Muscle of leg (tissue), 3 donors: ENCODE measurements at regions not wholly inside any gene's neighbourhood (a gene's known extent, or its start where the extent isn't known, plus 50 kb on each side); places are given as distances from the start of the nearest gene placed in this dataset.

Source experiments
- DNase-seq: peaks from one replicate; pipeline ENCODE4 v3.0.0; 2013
- H3K27ac ChIP-seq: one replicate; pipeline ENCODE4 v1.5.1; 2013; ENCODE audit warnings: mild to moderate bottlenecking, low read length, control low read depth
- H3K27me3 ChIP-seq: one replicate; pipeline ENCODE4 v1.6.1; 2013; ENCODE audit warnings: low read length; ENCODE audit not compliant: control insufficient read depth, insufficient read depth
- H3K36me3 ChIP-seq: one replicate; pipeline ENCODE4 v1.6.1; 2013; ENCODE audit warnings: low read length; ENCODE audit not compliant: control insufficient read depth, insufficient read depth
- H3K4me1 ChIP-seq: one replicate; pipeline ENCODE4 v1.6.1; 2013; ENCODE audit warnings: low read length; ENCODE audit not compliant: control insufficient read depth, insufficient read depth
- H3K4me3 ChIP-seq: one replicate; pipeline ENCODE4 v1.5.1; 2013; ENCODE audit warnings: low read length, control low read depth
- H3K9me3 ChIP-seq: replicated peaks from 2 replicates; pipeline ENCODE4 v1.6.1; 2013; ENCODE audit warnings: low read depth, low read length; ENCODE audit not compliant: control insufficient read depth
- WGBS: methylation state at CpG from one replicate; pipeline ENCODE4 v1.1.5; 2013; ENCODE audit warnings: missing lambda C conversion rate; ENCODE audit not compliant: insufficient coverage; 5-methylcytosine and 5-hydroxymethylcytosine counted together

DNA sequence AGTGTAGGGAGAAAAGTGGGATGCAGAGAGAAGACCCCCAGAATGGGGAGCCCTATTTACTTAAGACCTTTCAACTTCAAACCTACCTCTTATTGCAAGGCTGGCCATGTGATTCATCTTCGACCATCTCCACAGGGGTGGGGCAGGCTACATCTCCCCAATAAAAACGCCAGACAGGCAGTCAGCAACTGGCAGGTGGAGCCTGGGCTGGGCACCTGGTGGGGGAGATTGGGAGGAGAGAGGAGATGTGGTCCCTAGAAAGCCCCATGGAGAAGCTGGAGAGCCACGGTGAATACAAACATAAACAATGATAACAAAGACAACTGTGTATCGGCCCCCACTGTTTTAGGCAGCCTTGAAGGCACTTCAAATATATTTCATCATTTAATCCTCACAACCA lies 336.7 kb upstream of the PROX1 start:
- Histone ChIP-seq H3K4me1 (no peaks in the 10 kb centered on the region), H3K27ac (no peak overlapping the region), H3K9me3 (no peaks in the 10 kb centered on the region), H3K27me3 (peaks cover 2% of the 10 kb centered on the region), H3K4me3 (no peak overlapping the region), H3K36me3 (no peaks in the 10 kb centered on the region)
- no peak for DNase-seq
- no CpG with 5 or more reads among the region's 4 CpGs for WGBS

DNA sequence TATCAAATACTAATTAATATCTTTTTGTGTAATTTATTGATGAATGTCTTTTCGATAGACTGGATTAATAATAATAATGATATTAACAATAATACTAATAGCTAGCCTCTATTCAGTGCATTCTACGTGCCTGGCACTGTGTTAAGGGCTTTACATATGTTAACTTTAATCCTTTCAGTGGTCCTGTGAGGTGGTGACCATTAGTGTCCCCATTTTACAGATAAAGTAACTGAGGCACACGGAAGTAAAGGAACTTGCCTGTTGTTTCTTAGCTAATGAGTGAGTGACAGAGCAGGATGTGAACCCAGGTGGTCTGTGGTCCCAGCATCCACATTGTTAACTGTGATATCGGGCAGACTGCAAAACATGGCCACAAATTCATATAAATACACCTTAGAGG lies 335.7 kb upstream of the PROX1 start:
- no peaks in the 10 kb centered on the region for H3K36me3 ChIP-seq
- H3K27ac ChIP-seq = no peak overlapping the region
- H3K4me1 ChIP-seq = no peaks in the 10 kb centered on the region
- no peak overlapping the region for H3K4me3 ChIP-seq
- H3K9me3 ChIP-seq = no peaks in the 10 kb centered on the region
- peaks cover 2% of the 10 kb centered on the region for H3K27me3 ChIP-seq
- no CpG with 5 or more reads among the region's 4 CpGs for WGBS
- no peak for DNase-seq

DNA sequence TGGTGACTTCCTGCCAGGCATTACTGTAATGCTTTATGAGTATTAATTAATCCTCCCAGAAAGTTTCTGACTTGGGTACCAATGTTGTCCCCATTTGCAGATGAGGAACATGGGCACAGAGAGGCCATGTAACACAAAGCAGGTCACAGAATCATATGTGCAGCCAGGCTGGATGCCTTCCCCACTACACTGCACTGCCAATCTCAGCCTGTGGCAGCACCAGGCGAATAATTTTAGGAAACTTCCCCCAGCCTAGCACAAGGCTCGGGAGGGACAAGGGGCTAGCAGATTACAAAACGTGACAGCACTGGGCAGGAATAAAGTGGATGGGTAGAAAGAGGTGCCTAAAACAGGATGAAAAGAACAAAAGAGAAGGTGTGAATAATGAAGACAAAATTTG lies 331.7 kb upstream of the PROX1 start:
- Histone ChIP-seq H3K4me3 (no peak overlapping the region), H3K27me3 (no peaks in the 10 kb centered on the region), H3K9me3 (no peaks in the 10 kb centered on the region), H3K36me3 (no peaks in the 10 kb centered on the region), H3K4me1 (no peaks in the 10 kb centered on the region), H3K27ac (no peak overlapping the region)
- no CpG with 5 or more reads among the region's 3 CpGs for WGBS
- DNase-seq = no peak

DNA sequence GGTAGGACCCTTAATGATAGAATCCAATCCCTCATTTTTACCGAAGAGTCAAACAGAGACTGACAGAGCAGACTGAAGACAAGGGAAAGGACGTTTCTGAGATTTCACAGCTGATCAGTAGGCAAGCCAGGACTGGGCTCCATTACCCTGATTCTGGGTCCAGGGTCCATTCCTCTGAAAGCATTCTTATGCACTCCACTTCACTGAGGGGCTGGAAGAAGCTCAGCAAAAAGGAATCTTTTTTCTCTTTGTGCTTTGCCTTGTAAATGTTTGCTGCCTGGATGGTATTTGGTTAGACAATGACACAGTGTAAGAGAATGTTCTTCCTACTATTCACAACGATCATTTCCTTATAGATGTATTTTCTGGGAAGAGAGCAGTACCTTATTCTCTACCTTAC lies 331.3 kb upstream of the PROX1 start:
- WGBS = no CpG with 5 or more reads among the region's 3 CpGs
- H3K27me3 ChIP-seq = no peaks in the 10 kb centered on the region

DNA sequence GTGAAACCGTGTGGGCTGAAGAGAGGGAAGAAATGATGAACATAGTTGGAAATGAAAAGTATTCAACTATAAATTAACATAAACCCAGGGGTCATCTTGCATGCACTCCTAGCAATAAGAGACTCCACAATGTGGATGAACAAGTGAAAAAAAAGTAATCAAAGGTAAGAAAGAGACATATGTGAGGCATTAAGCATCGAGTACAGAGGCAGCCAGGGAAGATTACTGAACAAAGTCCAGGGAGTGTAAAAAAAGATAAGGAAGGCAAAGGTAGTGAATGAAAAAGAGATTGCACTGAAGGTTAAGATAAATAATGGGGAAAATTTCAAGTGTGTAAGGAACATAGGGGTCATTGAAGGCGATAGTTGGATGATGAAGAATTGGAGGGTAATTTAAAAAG lies 330.8 kb upstream of the PROX1 start:
- Histone ChIP-seq H3K4me3 (no peak overlapping the region), H3K27ac (no peak overlapping the region), H3K9me3 (no peaks in the 10 kb centered on the region), H3K36me3 (no peaks in the 10 kb centered on the region), H3K4me1 (no peaks in the 10 kb centered on the region), H3K27me3 (no peaks in the 10 kb centered on the region)
- WGBS = 50% methylated on average over 1 of the region's 3 CpGs
- DNase-seq = no peak

More for the DNA sequence above, 331.3 kb upstream of the PROX1 start:
- Histone ChIP-seq H3K4me3 (no peak overlapping the region), H3K27ac (no peak overlapping the region), H3K4me1 (no peaks in the 10 kb centered on the region), H3K36me3 (no peaks in the 10 kb centered on the region), H3K9me3 (no peaks in the 10 kb centered on the region)
- DNase-seq = no peak

DNA sequence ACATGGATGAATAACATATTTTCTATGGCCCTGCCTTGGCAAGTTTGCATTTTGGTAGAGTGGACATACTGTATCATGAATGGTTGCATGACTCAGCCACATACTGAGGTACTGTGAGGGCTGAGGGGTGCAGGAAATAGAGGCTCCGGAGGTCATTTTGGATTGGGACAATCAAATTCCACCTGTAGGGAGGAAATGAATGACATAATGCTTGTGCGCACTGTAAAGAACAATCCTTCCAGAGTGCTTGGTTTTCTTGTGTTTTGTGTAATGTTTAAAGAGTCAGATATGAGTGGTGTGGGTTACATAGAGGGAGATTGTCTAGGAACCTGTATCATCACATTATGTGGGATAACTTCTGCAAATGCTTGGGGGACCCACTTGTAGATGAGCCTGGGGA lies 329.9 kb upstream of the PROX1 start:
- DNase-seq = no peak

DNA sequence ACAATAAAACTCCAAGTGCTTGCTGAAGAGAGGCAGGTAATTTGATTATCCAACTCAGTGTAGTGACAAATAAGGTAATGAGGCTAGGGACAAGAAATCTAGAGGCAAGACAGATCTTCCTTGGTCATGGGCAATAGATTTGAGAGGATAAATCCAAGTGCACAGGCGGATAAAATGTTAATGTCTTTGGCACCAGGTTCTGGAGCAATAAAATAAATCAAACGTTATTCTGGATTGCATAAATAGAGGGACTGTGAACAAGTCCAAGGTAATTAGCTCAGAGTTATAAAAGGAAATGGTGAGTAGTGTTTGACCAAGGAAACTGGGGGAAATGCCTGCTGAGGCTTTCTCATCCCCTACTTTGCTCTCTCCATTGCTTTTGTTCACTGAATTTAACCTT lies 329.3 kb upstream of the PROX1 start:
- Histone ChIP-seq H3K9me3 (no peaks in the 10 kb centered on the region), H3K4me3 (no peak overlapping the region), H3K36me3 (no peaks in the 10 kb centered on the region), H3K27me3 (no peaks in the 10 kb centered on the region), H3K4me1 (no peaks in the 10 kb centered on the region), H3K27ac (no peak overlapping the region)
- DNase-seq = no peak
- 13% methylated on average over 2 of the region's 2 CpGs for WGBS

More for the DNA sequence above, 329.9 kb upstream of the PROX1 start:
- Histone ChIP-seq H3K36me3 (no peaks in the 10 kb centered on the region), H3K9me3 (no peaks in the 10 kb centered on the region), H3K4me1 (no peaks in the 10 kb centered on the region), H3K4me3 (no peak overlapping the region), H3K27me3 (no peaks in the 10 kb centered on the region), H3K27ac (no peak overlapping the region)
- 73% methylated on average over 2 of the region's 2 CpGs for WGBS

DNA sequence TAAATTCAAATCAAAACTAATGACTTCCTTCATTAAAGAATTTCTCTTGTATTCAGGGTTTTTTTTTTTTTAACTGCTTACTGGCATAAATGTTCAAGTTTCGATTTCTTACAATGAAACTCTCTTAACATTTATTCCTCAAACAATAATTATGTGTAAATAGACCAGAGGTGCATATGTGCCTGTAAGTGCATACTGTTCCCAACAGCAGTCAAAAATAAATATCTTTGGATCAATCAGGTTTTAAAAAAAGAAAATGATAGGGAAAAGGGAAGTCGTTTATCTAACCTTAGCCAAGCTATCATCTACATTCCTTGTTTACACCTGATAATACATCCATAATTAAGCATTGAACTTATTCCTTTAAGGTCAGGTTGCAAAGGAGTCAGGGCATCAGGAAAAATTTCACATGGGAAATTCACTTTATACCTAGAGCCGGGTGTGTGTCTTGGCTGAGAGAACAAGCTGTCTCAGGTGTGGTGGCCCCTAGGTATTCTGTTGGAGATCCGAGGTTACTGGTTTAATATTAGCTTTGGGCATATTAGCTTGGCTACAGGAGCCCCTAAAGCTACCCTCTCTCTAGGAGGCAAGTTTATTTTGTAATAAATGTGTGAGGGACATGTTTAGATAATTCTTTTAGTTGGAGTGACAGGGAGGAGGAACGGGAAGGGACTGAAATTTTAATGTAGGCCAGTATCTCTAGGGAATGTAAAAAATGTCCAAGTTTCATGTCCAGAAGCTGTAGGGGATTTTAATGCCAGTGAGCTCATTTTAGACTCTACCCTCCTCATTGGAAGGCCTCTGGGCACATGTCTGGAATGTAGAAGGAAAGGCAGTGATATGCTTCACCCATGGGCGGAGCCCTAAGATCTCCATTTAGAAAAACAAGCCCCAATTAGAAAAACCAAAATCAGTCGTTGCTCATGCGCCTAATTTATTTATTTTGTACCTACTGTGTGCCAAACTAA lies 327.9 kb upstream of the PROX1 start:
- Histone ChIP-seq H3K4me3 (no peak overlapping the region), H3K4me1 (no peaks in the 10 kb centered on the region), H3K9me3 (no peaks in the 10 kb centered on the region), H3K27me3 (no peaks in the 10 kb centered on the region), H3K36me3 (no peaks in the 10 kb centered on the region), H3K27ac (no peak overlapping the region)
- no peak for DNase-seq
- 73% methylated on average over 3 of the region's 8 CpGs for WGBS

DNA sequence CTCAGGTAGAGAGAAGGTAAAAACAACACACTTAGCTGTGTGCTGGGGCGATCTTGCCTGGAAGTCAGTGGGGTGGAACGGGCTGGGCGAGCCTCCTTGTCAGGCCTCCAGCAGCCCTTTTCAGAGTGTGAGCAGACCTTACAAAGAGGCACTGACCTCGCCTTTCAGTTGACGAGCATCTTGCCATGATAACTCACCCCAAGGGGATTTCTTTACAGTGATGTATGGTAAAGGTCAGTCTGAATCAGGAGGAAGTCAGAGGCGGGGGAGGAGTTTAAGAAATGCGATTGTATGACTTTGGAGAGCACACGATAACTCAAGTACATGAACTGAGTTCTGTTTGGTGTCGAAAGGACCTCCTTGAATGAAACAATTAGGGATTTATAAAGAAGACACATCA lies 326.5 kb upstream of the PROX1 start:
- 75% methylated on average over 3 of the region's 9 CpGs for WGBS
- no peaks in the 10 kb centered on the region for H3K36me3 ChIP-seq

DNA sequence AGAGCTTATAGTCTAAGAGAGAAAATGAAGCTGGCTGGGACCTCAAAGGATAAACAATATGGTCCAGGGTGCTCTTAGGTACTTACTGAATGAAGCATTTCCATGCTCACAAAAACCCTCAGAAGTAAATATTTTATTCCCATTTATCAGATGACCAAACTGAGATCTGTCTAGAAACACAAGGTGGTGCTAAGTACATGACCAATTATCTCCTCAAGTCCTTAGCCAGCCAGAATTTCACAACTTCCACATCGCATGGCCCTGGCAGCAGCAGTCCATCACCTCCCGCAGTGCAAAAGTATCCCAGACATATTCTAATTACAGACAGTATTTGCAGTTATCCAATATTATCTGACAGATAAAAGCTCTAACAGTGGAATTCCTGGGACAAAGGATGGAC lies 321.7 kb upstream of the PROX1 start:
- H3K36me3 ChIP-seq = no peaks in the 10 kb centered on the region
- H3K9me3 ChIP-seq = no peaks in the 10 kb centered on the region
- no peaks in the 10 kb centered on the region for H3K4me1 ChIP-seq
- no peak overlapping the region for H3K4me3 ChIP-seq
- no CpG with 5 or more reads among the region's 2 CpGs for WGBS
- no peaks in the 10 kb centered on the region for H3K27me3 ChIP-seq
- H3K27ac ChIP-seq = no peak overlapping the region
- no peak for DNase-seq

More for the DNA sequence above, 326.5 kb upstream of the PROX1 start:
- Histone ChIP-seq H3K4me1 (no peaks in the 10 kb centered on the region), H3K9me3 (no peaks in the 10 kb centered on the region), H3K4me3 (no peak overlapping the region), H3K27me3 (no peaks in the 10 kb centered on the region), H3K27ac (no peak overlapping the region)
- no peak for DNase-seq
